HG02759 (cell line): ENCODE measurements at regions not wholly inside any gene's neighbourhood (a gene's known extent, or its start where the extent isn't known, plus 50 kb on each side); places are given as distances from the start of the nearest gene placed in this dataset.

ENCODE experiments used
- ATAC-seq: cut with Tn5 transposase; IDR thresholded peaks from one replicate; pipeline ENCODE4 v1.9.1; 2021; ENCODE audit warnings: mild to moderate bottlenecking, moderate library complexity; ENCODE audit not compliant: unreplicated experiment

- no peak for ATAC-seq
Measured at GRCh38 chr22:47944941-47945340, 1182.5 kb downstream of the TBC1D22A start.

GRCh38 chr22:47943729-47944700 lies 1181.6 kb downstream of the TBC1D22A start:
- ATAC-seq = no peak

- no peak for ATAC-seq
Measured at GRCh38 chr22:47940211-47940610, 1177.8 kb downstream of the TBC1D22A start.

GRCh38 chr22:47933891-47934290 lies 1171.4 kb downstream of the TBC1D22A start:
- no peak for ATAC-seq

- no peak for ATAC-seq
Measured at GRCh38 chr22:47933226-47933625, 1170.8 kb downstream of the TBC1D22A start.

- no peak for ATAC-seq
Measured at GRCh38 chr22:47929646-47930185, 1167.3 kb downstream of the TBC1D22A start.

- no peak for ATAC-seq
Measured at GRCh38 chr22:47929073-47929472, 1166.6 kb downstream of the TBC1D22A start.

GRCh38 chr22:47928631-47929030 lies 1166.2 kb downstream of the TBC1D22A start:
- ATAC-seq = no peak

GRCh38 chr22:47927648-47928210 lies 1165.3 kb downstream of the TBC1D22A start:
- ATAC-seq = no peak

- ATAC-seq = no peak
Measured at GRCh38 chr22:47923011-47923427, 1160.6 kb downstream of the TBC1D22A start.

- ATAC-seq = no peak
Measured at GRCh38 chr22:47921906-47922305, 1159.5 kb downstream of the TBC1D22A start.

- ATAC-seq = no peak
Measured at GRCh38 chr22:47920380-47920959, 1158.0 kb downstream of the TBC1D22A start.

GRCh38 chr22:47919893-47920292 lies 1157.4 kb downstream of the TBC1D22A start:
- no peak for ATAC-seq

GRCh38 chr22:47919001-47919441 lies 1156.6 kb downstream of the TBC1D22A start:
- no peak for ATAC-seq

GRCh38 chr22:47918276-47918921 lies 1155.9 kb downstream of the TBC1D22A start:
- no peak for ATAC-seq

- no peak for ATAC-seq
Measured at GRCh38 chr22:47914481-47915097, 1152.1 kb downstream of the TBC1D22A start.

GRCh38 chr22:47902646-47903180 lies 1140.3 kb downstream of the TBC1D22A start:
- no peak for ATAC-seq

- ATAC-seq = no peak
Measured at GRCh38 chr22:47901911-47902310, 1139.5 kb downstream of the TBC1D22A start.

GRCh38 chr22:47899894-47900293 lies 1137.4 kb downstream of the TBC1D22A start:
- ATAC-seq = no peak

- ATAC-seq = no peak
Measured at GRCh38 chr22:47898946-47899345, 1136.5 kb downstream of the TBC1D22A start.
